ENCODE measurements at regions not wholly inside any gene's neighbourhood (a gene's known extent, or its start where the extent isn't known, plus 50 kb on each side); places are given as distances from the start of the nearest gene placed in this dataset.

DNA sequence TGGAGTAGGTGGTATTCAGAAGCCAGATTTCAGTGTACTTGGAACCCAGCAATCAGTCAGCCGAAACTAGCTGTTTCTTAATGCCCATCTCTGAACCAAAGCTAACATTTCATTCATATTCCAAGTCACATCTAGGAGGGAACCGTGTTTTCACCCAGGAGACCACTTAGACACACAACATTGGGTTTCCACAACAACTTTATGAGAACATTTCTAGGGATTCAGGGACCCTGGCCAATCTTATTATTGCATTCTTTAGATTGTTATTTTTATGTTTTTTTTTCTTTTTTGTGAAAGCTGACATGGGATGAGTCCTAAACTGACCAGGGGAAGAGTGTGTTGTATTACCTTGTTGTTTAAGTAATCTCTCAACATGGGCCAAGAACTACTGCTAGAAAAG lies 72.5 kb upstream of the KIAA0040 start:
- no peaks in the 10 kb centered on the region for H3K9me1 ChIP-seq (replicated peaks; ENCODE audit: control insufficient read depth, extremely low read depth, insufficient read depth, low read length)
- H3K27me3 ChIP-seq (ENCODE audit: control insufficient read depth in 2 of 2, insufficient read depth in 2 of 2, low read length in 2 of 2) = peaks cover 0 to 6% of the 10 kb centered on the region in 2 experiments
- no peak overlapping the region for H3K9ac ChIP-seq (replicated peaks; ENCODE audit: extremely low read depth, insufficient read depth, low read length)
- H3K9me3 ChIP-seq (replicated peaks; ENCODE audit: control insufficient read depth, insufficient read depth, low read length) = no peaks in the 10 kb centered on the region
- no peak for FAIRE-seq
- ChIA-PET CTCF (no interaction called here), POLR2A (no interaction called here)
- no TSS peak for BruUV-seq (replicated peaks)
- no peaks in the 10 kb centered on the region for H4K20me1 ChIP-seq (replicated peaks; ENCODE audit: control insufficient read depth, extremely low read depth, insufficient read depth, low read length)
- H3K36me3 ChIP-seq (ENCODE audit: control insufficient read depth in 2 of 2, extremely low read depth in 1 of 2, insufficient read depth in 2 of 2, low read length in 2 of 2) = no peaks in the 10 kb centered on the region
- H3K27ac ChIP-seq (ENCODE audit: insufficient read depth, low read depth, low read length) = no peak overlapping the region
- dilution Hi-C loops (cut with MboI; ENCODE audit: extremely low pct_ligation_motif_present, low sequenced_read_pairs) = no loop called here
- no peak overlapping the region for H3K4me3 ChIP-seq (replicated peaks in 1 of 3; ENCODE audit: insufficient read depth in 1 of 3, low read depth in 1 of 3, low read length in 3 of 3)
- H3K4me2 ChIP-seq (ENCODE audit: insufficient read depth, low read length) = no peak overlapping the region
- H2AFZ ChIP-seq (ENCODE audit: low read depth, low read length) = no peak overlapping the region
- H3K4me1 ChIP-seq (ENCODE audit: control insufficient read depth, extremely low read depth, insufficient read depth, low read length) = no peaks in the 10 kb centered on the region
- no peaks in the 10 kb centered on the region for H3K79me2 ChIP-seq (ENCODE audit: control insufficient read depth, insufficient read depth, low read length)
- TF ChIP-seq, protein P1, sequence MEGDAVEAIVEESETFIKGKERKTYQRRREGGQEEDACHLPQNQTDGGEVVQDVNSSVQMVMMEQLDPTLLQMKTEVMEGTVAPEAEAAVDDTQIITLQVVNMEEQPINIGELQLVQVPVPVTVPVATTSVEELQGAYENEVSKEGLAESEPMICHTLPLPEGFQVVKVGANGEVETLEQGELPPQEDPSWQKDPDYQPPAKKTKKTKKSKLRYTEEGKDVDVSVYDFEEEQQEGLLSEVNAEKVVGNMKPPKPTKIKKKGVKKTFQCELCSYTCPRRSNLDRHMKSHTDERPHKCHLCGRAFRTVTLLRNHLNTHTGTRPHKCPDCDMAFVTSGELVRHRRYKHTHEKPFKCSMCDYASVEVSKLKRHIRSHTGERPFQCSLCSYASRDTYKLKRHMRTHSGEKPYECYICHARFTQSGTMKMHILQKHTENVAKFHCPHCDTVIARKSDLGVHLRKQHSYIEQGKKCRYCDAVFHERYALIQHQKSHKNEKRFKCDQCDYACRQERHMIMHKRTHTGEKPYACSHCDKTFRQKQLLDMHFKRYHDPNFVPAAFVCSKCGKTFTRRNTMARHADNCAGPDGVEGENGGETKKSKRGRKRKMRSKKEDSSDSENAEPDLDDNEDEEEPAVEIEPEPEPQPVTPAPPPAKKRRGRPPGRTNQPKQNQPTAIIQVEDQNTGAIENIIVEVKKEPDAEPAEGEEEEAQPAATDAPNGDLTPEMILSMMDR (IDR thresholded peaks at IDR 0.05; ENCODE audit: extremely low read depth in 1 of 2, insufficient read depth in 1 of 2, low read depth in 1 of 2, low read length in 2 of 2) = no peak
- TF ChIP-seq GATA2 (IDR thresholded peaks at IDR 0.05; ENCODE audit: insufficient read depth, insufficient read length, low read depth, low read length) = no peak
- TF ChIP-seq EZH2 (IDR thresholded peaks at IDR 0.05; ENCODE audit: borderline replicate concordance, low read depth, low read length, severe bottlenecking) = no peak
- TF ChIP-seq POLR2A (IDR thresholded peaks at IDR 0.05; ENCODE audit: low read depth, low read length) = no peak
- TF ChIP-seq, protein P2, sequence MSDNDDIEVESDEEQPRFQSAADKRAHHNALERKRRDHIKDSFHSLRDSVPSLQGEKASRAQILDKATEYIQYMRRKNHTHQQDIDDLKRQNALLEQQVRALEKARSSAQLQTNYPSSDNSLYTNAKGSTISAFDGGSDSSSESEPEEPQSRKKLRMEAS (IDR thresholded peaks at IDR 0.05; ENCODE audit: insufficient read depth, insufficient read length) = no peak
- TF ChIP-seq FOS (IDR thresholded peaks at IDR 0.05; ENCODE audit: borderline replicate concordance, insufficient read depth, low read length) = no peak
- TF ChIP-seq JUN (IDR thresholded peaks at IDR 0.05; ENCODE audit: borderline replicate concordance, insufficient read depth, insufficient read length, low read depth) = no peak
- TF ChIP-seq MYC (IDR thresholded peaks at IDR 0.05; ENCODE audit: low read depth, low read length) = no peak
- TF ChIP-seq POLR2AphosphoS5 (IDR thresholded peaks at IDR 0.05; ENCODE audit: insufficient read depth, low read depth, low read length) = no peak
- intact Hi-C loops (cut with micrococcal nuclease) = no loop called here
- no peak for DNase-seq (ENCODE audit: low read depth, low spot score)

Data from endothelial cell of umbilical vein (primary cell).